SK-N-SH (cell line): ENCODE measurements at regions not wholly inside any gene's neighbourhood (a gene's known extent, or its start where the extent isn't known, plus 50 kb on each side); places are given as distances from the start of the nearest gene placed in this dataset.

Experiments used
- CTCF ChIP-seq: fragments of 200-600 bp; sonication (generic); IDR thresholded peaks from 2 replicates; pipeline ENCODE4 v1.6.1; 2017; ENCODE audit warnings: antibody characterized with exemption, mild to moderate bottlenecking, moderate library complexity
- EP300 ChIP-seq, 2 experiments: IDR thresholded peaks; 2 replicates each; pipeline versions ENCODE4 v1.4.0 to v1.6.1; 2012; ENCODE audit warnings: borderline replicate concordance in 1 of 2, low read depth in 1 of 2, low read length in 1 of 2
- FOSL2 ChIP-seq: IDR thresholded peaks from 2 replicates; pipeline ENCODE4 v1.4.0; 2012; ENCODE audit warnings: low read depth, mild to moderate bottlenecking, moderate library complexity, borderline replicate concordance
- MEF2A ChIP-seq: IDR thresholded peaks from 2 replicates; pipeline ENCODE4 v1.4.0; 2012; ENCODE audit warnings: low read depth, borderline replicate concordance
- MXI1 ChIP-seq: IDR thresholded peaks from 2 replicates; pipeline ENCODE4 v1.6.1; 2012; ENCODE audit warnings: mild to moderate bottlenecking, low read depth, low read length, improper control_type of control experiment
- POLR2AphosphoS5 ChIP-seq: IDR thresholded peaks from 2 replicates; pipeline ENCODE4 v1.6.1; 2012; ENCODE audit warnings: low read depth, low read length
- RAD21 ChIP-seq: IDR thresholded peaks from 2 replicates; pipeline ENCODE4 v1.6.1; 2012; ENCODE audit warnings: mild to moderate bottlenecking, low read length
- REST ChIP-seq: IDR thresholded peaks from 2 replicates; pipeline ENCODE4 v1.6.1; 2012; ENCODE audit warnings: mild to moderate bottlenecking, low read depth, low read length, moderate library complexity
- SMC3 ChIP-seq: IDR thresholded peaks from 2 replicates; pipeline ENCODE4 v1.6.1; 2012; ENCODE audit warnings: low read depth, low read length, improper control_type of control experiment

DNA sequence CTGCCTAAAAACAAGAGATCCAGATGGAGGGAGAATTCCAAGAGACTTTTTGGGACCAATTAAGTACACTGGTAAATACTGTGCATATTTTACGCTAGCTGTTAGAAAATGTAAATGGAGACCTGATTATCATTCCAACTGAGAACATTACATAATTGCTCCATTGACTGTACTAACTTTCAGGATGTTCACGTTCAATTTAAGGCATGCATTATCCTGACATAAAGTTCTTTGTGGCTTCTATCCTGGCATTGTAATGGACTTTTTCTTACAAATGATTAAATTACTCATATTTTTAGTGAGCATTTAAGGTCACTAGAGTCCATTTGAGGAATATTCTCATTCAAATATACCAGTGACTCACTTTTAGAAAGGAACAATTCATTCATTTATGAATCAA, 883.3 kb upstream of the TMPRSS15 start:
- TF ChIP-seq MXI1 (no peak), CTCF (no peak), FOSL2 (no peak), RAD21 (no peak), POLR2AphosphoS5 (no peak), MEF2A (no peak), REST (no peak), EP300 (IDR thresholded peaks at IDR 0.05; ENCODE audit: borderline replicate concordance in 1 of 2, low read depth in 1 of 2, low read length in 1 of 2) (no peak), SMC3 (no peak)
